ENCODE measurements at regions not wholly inside any gene's neighbourhood (a gene's known extent, or its start where the extent isn't known, plus 50 kb on each side); places are given as distances from the start of the nearest gene placed in this dataset.

GRCh38 chr12:65699251-65699650 is 125.0 kb upstream of the HMGA2 start:
- TF ChIP-seq CTCF (IDR thresholded peaks at IDR 0.05; ENCODE audit: insufficient read depth, low read depth, low read length) (peak; percentile 31), EZH2 (IDR thresholded peaks at IDR 0.05; ENCODE audit: insufficient read depth, low read length) (no peak)
- H3K79me2 ChIP-seq (ENCODE audit: insufficient read depth, low read length): no peaks in the 10 kb centered on the region
- no peak overlapping the region for H3K4me3 ChIP-seq (ENCODE audit: insufficient read depth, low read depth, low read length)
- no peak overlapping the region for H2AFZ ChIP-seq (ENCODE audit: low read depth, low read length)
- Mint-ChIP-seq H3K9me3 (ENCODE audit: unreplicated experiment) (peaks cover 4% of the 10 kb centered on the region), H3K36me3 (ENCODE audit: low read depth, unreplicated experiment) (no peaks in the 10 kb centered on the region), H3K4me1 (ENCODE audit: low read depth, unreplicated experiment) (peaks cover 33% of the 10 kb centered on the region), H3K4me3 (ENCODE audit: unreplicated experiment) (no peak overlapping the region), H3K27ac (ENCODE audit: unreplicated experiment) (peak overlapping the region; percentile 82), H3K27me3 (ENCODE audit: low read depth, unreplicated experiment) (no peaks in the 10 kb centered on the region)
- no peaks in the 10 kb centered on the region for H3K9me3 ChIP-seq (ENCODE audit: insufficient read depth, low read depth, low read length)
- H4K20me1 ChIP-seq (ENCODE audit: insufficient read depth, low read length): no peaks in the 10 kb centered on the region
- H3K27ac ChIP-seq (ENCODE audit: low read depth, low read length): no peak overlapping the region
- peaks cover 25% of the 10 kb centered on the region for H3K4me1 ChIP-seq (ENCODE audit: insufficient read depth, low read length)
- no peaks in the 10 kb centered on the region for H3K27me3 ChIP-seq (ENCODE audit: insufficient read depth, low read length)
- H3K36me3 ChIP-seq (ENCODE audit: insufficient read depth, low read length): no peaks in the 10 kb centered on the region
- FAIRE-seq (no peak), DNase-seq (ENCODE audit: low read depth) (peak; percentile 23)
- H3K4me2 ChIP-seq (ENCODE audit: low read length): no peak overlapping the region
- H3K9ac ChIP-seq (ENCODE audit: low read length): no peak overlapping the region

GRCh38 chr12:65703176-65703575 is 121.1 kb upstream of the HMGA2 start:
- no peaks in the 10 kb centered on the region for H3K4me1 ChIP-seq (ENCODE audit: insufficient read depth, low read length)
- H3K4me2 ChIP-seq (ENCODE audit: low read length): no peak overlapping the region
- H3K36me3 ChIP-seq (ENCODE audit: insufficient read depth, low read length): no peaks in the 10 kb centered on the region
- FAIRE-seq (no peak), DNase-seq (ENCODE audit: low read depth) (no peak)
- H3K4me3 Mint-ChIP-seq (ENCODE audit: unreplicated experiment): no peak overlapping the region
- no peaks in the 10 kb centered on the region for H3K9me3 ChIP-seq (ENCODE audit: insufficient read depth, low read depth, low read length)
- H3K4me1 Mint-ChIP-seq (ENCODE audit: low read depth, unreplicated experiment): peaks cover 10% of the 10 kb centered on the region
- peaks cover 21% of the 10 kb centered on the region for H3K9me3 Mint-ChIP-seq (ENCODE audit: unreplicated experiment)
- no peak for TF ChIP-seq EZH2 (IDR thresholded peaks at IDR 0.05; ENCODE audit: insufficient read depth, low read length)
- TF ChIP-seq CTCF (IDR thresholded peaks at IDR 0.05; ENCODE audit: insufficient read depth, low read depth, low read length): no peak
- H3K27me3 ChIP-seq (ENCODE audit: insufficient read depth, low read length): no peaks in the 10 kb centered on the region
- no peak overlapping the region for H3K27ac ChIP-seq (ENCODE audit: low read depth, low read length)
- no peak overlapping the region for H3K4me3 ChIP-seq (ENCODE audit: insufficient read depth, low read depth, low read length)
- no peaks in the 10 kb centered on the region for H3K27me3 Mint-ChIP-seq (ENCODE audit: low read depth, unreplicated experiment)
- H3K36me3 Mint-ChIP-seq (ENCODE audit: low read depth, unreplicated experiment): no peaks in the 10 kb centered on the region
- H3K79me2 ChIP-seq (ENCODE audit: insufficient read depth, low read length): no peaks in the 10 kb centered on the region
- H3K27ac Mint-ChIP-seq (ENCODE audit: unreplicated experiment): no peak overlapping the region
- H2AFZ ChIP-seq (ENCODE audit: low read depth, low read length): no peak overlapping the region
- no peaks in the 10 kb centered on the region for H4K20me1 ChIP-seq (ENCODE audit: insufficient read depth, low read length)
- H3K9ac ChIP-seq (ENCODE audit: low read length): no peak overlapping the region

- Histone ChIP-seq H4K20me1 (ENCODE audit: insufficient read depth, low read length) (no peaks in the 10 kb centered on the region), H3K27me3 (ENCODE audit: insufficient read depth, low read length) (peaks cover 6% of the 10 kb centered on the region), H3K4me3 (ENCODE audit: insufficient read depth, low read depth, low read length) (no peak overlapping the region), H3K4me1 (ENCODE audit: insufficient read depth, low read length) (no peaks in the 10 kb centered on the region), H3K4me2 (ENCODE audit: low read length) (no peak overlapping the region), H3K27ac (ENCODE audit: low read depth, low read length) (no peak overlapping the region), H3K79me2 (ENCODE audit: insufficient read depth, low read length) (no peaks in the 10 kb centered on the region), H3K9ac (ENCODE audit: low read length) (no peak overlapping the region), H3K36me3 (ENCODE audit: insufficient read depth, low read length) (no peaks in the 10 kb centered on the region), H2AFZ (ENCODE audit: low read depth, low read length) (no peak overlapping the region), H3K9me3 (ENCODE audit: insufficient read depth, low read depth, low read length) (no peaks in the 10 kb centered on the region)
- Mint-ChIP-seq H3K9me3 (ENCODE audit: unreplicated experiment) (peaks cover 21% of the 10 kb centered on the region), H3K36me3 (ENCODE audit: low read depth, unreplicated experiment) (no peaks in the 10 kb centered on the region), H3K4me1 (ENCODE audit: low read depth, unreplicated experiment) (no peaks in the 10 kb centered on the region), H3K4me3 (ENCODE audit: unreplicated experiment) (no peak overlapping the region), H3K27me3 (ENCODE audit: low read depth, unreplicated experiment) (no peaks in the 10 kb centered on the region), H3K27ac (ENCODE audit: unreplicated experiment) (no peak overlapping the region)
- FAIRE-seq (no peak), DNase-seq (ENCODE audit: low read depth) (no peak)
- TF ChIP-seq EZH2 (IDR thresholded peaks at IDR 0.05; ENCODE audit: insufficient read depth, low read length) (no peak), CTCF (IDR thresholded peaks at IDR 0.05; ENCODE audit: insufficient read depth, low read depth, low read length) (no peak)
Observed at GRCh38 chr12:65705380-65705876, 118.9 kb upstream of the HMGA2 start.

Measured in astrocyte (in vitro differentiated cells and primary cell).